Erythroblast (primary cell): ENCODE measurements at regions not wholly inside any gene's neighbourhood (a gene's known extent, or its start where the extent isn't known, plus 50 kb on each side); places are given as distances from the start of the nearest gene placed in this dataset.

Experiments used
- GATA1 ChIP-seq: IDR thresholded peaks from 2 replicates; pipeline ENCODE4 v1.6.1; 2011; ENCODE audit warnings: low read depth, mild to moderate bottlenecking, control low read depth, low read length, moderate library complexity
- POLR2A ChIP-seq: IDR thresholded peaks from 2 replicates; pipeline ENCODE4 v1.6.1; 2011; ENCODE audit warnings: mild to moderate bottlenecking, low read length

GRCh38 chrX:39560271-39560670 is 537.5 kb downstream of the BCOR start:
- no peak for TF ChIP-seq POLR2A
- no peak for TF ChIP-seq GATA1
